CD4-positive, alpha-beta T cell treated with Interleukin-21 for 1 hour (primary cell): ENCODE measurements at regions not wholly inside any gene's neighbourhood (a gene's known extent, or its start where the extent isn't known, plus 50 kb on each side); places are given as distances from the start of the nearest gene placed in this dataset.

ENCODE experiments used
- DNase-seq: peaks from one replicate; pipeline ENCODE4 v3.0.0-alpha.2; 2020

DNA sequence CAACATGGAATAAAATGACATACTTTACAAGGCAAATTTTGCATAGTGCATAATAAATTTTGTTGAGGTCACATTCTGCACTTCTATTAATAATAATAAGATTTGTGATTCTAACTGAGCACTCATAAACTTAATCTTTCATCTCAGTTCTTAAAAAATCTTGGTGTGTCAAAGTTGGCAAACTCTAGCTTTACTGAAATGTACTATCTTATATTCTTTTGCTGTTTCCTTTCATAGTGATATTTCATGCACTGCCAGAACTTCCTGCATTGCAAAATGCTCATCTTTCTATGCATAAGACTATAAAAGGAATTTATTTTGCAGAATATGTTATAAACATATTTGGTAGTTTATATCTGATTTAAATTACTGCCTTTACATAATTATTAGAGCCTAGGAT is 797.6 kb downstream of the ADGRL2 start:
- no peak for DNase-seq

DNA sequence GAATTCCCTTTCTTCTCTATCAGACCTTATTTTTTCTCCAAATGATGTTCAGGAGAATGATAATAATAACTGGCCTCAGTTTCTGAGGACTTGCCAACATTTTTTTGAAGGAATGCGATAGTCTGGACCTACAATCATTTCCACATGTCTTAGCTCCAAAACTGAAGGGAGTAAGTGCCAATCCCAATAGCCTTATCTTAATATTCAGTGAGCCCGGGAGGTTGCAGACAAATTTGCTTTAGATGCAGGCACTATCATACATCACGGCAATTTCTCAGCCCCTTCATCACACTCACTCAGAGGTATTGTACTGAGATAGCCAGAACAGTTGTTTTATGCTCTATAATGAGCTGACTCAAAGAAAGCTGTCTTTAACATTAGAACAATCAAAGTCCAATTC is 796.9 kb downstream of the ADGRL2 start:
- DNase-seq, result no peak

DNA sequence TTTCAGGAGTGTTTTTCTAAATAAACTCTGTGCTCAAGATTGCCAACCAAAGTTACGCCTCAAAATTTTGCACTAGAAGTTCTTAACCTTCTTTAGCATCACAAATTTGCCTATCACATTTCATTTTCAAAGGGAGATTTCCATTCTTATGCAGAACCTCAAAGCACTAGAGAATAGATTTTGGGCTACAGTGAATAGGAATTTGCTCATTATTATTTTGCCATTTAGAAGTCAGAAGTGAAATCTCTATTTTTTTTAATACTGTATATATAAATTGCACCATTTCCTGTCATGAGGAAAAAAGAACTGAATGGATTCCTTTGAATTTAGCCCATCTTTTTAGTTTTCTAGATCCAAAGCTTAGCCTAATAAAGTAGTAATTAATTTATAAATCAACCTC is 796.4 kb downstream of the ADGRL2 start:
- no peak for DNase-seq

DNA sequence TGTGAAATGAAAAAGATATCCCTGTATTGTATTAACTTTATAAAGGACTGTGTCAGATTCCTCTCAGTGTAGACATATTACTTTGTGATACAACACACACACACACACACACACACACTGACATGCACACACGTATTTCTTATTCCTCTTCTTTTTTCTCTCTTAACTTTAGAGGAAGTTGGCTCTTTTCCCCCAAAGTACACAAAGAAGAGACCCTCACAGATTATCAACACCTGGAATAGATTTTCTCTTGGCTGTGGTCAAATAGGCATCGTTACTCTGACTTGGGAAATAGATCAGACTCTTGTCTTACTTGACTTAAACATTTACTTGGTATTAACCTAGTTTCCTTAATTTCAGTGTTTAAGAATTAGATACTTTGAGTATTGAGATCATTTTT is 792.8 kb downstream of the ADGRL2 start:
- no peak for DNase-seq

DNA sequence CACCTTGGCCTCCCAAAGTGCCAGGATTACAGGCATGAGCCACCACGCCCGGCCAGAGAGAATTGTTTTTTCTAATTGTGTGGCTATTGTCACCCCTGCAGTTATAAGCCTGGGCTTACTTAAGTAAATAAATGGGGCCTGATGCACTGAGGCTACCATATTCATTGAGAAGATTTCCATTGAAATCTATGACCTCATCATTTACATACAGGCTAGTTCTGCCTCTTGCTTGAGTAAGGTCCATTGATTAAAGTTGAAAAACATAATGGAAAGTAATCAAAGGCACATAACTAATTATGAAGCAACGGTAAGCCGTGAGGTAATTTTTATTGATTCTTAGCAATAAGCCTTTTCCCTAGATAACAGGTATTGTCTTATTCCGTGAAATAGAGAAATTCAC is 788.9 kb downstream of the ADGRL2 start:
- DNase-seq, result no peak

DNA sequence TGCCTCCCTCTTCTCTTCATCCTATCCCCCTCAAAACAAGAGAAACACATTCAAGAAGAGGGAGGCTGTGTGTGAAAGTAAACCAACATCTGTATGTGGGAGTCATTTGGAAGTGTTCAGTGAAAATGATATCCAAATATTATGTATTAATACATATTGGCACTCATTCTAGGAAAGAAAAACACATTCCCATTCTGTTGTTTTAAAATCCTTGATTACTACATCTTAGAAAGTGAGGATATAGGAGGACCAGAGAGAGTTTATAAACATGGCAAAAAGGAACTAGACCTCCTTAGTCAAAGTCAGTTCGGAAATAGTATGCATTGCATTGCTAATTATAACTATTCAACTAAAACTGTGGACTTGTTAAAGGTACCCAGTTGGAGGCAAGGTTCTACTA is 786.6 kb downstream of the ADGRL2 start:
- no peak for DNase-seq

DNA sequence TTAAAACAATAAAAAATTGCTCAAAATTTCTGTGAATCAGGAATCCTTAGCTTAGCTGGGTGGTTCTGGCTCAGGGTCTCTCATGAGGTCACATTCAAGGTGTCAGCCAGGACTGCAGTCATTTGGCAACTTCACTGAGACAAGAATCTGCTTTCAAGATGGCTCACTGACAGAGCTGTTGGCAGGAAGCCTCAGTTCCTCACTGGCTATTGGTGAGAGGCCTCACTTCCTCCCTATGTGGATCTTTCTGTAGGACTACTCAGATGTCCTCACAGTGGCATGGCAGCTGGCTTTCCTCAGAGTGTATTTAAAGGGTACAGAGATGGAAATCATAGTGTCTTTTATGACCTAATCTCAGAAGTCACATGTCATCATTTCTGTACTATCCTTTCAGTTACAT is 785.7 kb downstream of the ADGRL2 start:
- no peak for DNase-seq

DNA sequence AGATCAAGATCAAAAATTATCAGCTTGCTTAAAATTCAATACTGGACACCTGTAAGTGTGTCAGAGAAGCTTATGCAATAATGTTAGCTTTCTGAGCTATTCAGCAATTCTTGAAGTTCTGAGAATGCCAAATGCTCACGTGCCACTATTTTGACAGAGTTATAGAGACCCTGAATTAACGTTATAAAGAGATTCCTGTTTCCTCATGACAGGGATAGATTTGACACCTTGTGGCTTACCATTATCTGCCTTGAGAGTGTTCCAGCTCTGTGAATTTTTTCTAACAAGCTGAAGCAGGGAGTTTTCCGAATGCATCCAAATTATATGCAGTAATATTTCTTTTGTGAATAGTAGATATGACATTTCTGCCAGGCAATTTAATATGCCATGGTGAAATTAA is 781.6 kb downstream of the ADGRL2 start:
- DNase-seq, result no peak

DNA sequence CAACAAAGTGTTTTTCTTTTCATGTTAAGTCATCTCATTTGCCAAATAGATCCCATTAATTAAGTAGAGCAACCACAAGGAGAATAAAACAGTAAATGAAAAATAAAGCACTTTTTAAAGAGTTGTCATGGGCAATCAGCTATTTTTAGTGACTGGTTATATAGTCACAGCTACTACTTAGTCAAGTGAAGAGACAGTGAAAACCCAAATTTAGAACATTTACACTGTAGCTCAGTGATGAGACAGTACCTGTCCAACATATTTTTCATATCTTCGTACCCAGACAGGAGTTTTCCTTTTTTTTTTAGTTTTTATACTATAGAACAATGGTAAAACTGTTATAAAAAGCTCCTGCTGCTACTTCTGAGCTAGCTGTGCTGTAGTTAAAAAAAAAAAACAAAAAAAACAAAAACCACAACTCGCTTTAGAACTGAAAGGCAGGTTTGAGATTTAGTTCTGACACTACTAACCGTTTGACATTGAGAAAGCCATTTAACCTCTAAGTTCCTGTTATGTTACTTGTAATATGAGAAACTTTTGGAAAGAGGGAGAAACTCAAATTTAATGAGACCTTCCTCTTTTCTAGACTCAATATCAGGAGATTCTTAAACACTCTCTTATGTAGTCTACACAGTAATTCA is 777.5 kb downstream of the ADGRL2 start:
- no peak for DNase-seq

DNA sequence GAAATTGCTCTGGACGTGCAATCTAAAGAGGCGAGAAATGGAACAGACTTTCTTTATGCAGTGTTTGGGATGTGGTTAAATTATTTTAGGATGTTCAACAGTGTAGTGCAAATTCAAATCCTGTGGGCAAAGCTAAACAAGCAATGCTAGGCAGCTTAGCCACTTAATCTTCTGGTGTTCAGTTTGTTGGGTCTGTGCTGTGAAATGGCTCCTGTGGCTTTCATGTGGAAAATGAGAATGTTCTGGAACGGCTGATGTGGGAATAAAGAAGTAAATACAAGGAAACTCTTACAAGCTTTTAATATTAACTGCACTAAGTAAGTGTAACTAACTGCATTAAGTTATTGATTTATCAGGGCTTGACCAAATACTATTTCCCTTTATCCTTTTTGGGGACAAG is 766.6 kb downstream of the ADGRL2 start:
- no peak for DNase-seq

DNA sequence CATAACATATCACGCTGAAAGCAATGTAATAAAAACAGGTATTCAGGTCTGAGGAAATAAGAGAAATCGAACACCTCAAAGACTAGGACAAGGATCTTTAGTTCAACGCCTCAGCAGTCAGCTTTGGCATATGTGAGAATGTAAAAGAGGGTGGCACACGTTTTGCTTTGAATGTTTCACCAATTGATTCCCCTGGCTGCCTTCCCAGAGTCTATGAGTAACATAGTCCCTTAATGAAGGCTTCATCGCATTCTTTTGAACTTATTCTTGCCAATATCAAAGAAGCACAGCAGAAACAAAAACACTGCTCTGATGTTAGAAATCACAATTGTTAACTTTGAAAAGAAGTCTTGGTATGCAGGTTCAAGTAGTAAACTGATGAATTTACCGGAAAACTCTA is 764.8 kb downstream of the ADGRL2 start:
- no peak for DNase-seq

DNA sequence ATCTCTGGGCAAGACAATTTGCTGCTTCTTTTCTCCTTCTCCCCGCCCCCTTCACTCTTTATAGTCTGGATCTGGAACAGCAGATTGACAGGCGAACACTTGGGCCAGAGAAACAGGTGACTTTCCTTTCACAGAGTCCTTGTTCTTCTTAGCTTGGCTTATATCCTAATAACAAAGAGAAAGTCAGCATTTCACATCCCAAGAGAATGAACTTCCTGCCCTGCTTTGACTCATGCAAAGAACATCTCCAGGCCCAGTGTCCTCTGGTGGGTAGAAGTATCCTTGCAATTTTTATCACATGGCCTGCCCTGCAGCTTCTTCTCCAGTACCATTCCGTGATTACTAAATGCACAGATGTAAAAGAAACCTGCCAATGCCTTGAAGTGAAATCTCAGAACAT is 764.4 kb downstream of the ADGRL2 start:
- no peak for DNase-seq

DNA sequence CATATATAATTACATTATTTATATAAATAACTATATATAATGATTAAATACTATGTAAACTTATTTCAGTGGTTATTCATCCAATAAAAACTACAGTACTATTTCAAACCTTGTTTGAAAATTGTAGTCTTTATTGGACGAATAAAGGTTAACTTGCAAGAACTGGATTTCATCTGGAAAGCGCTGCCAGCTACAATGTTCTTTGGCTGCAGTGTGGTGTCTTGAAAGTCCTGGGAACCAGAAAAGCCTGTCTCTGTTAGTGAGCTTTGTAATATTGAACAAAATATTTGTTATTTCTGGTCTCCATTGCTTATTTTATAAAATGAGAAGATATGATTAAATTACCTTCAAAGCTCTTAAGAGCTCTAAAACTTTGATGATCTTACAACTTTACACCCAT is 763.6 kb downstream of the ADGRL2 start:
- no peak for DNase-seq

DNA sequence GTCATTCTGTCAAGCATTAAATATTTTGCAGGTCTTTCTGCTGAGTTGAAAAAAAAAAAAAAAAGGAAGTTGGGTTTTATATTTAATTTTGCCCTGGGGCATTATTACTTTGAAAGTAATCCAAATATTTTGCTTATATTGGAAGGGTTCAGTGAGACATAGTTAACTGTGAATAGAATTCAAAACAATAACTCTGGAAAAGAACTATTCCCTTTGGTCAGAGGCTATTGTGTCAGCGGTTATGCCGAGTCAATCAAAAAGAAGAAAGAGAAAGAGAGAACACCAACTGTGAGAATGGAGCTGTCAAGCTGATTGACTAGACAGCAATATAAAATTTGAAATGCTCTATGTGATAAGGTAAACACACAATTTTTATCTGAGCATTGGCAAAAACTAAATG is 761.7 kb downstream of the ADGRL2 start:
- DNase-seq, result no peak

DNA sequence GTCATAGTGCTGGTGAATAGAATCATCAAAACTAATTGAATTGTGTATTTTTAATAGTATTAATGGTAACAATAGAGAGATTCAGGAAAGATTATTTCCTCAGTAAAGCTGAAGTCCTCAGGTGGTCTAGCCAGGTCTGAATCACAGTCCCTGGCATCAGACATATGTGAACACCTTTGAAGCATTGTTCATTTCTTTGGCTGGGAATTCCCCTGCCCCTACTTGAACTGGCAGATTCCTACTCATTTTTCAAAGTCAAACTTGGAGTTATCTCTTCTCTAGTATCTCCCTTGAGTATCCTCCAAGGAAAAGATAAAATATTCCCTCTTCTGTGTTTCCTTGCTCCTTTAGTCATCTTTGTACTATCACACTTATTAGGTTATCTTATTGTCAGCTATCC is 759.8 kb downstream of the ADGRL2 start:
- DNase-seq, result no peak

DNA sequence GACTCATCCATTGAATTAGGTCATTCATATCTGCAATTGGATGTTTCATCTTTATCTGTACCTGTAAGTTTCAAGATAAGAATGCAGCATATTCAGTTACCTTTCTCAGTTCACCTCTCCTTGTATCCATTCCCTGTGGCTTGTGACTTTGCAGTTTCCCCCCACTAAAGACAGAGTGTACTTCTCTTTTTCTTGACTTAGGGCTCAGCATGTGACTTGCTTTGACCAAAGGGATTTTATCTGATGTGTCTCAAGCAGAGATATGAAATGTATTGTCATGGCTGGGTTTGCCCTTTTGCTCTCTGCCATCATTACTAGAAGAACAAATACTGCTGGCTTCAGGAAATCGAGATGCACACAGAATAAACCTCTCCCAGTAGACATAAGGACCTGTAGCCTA is 754.8 kb downstream of the ADGRL2 start:
- no peak for DNase-seq

DNA sequence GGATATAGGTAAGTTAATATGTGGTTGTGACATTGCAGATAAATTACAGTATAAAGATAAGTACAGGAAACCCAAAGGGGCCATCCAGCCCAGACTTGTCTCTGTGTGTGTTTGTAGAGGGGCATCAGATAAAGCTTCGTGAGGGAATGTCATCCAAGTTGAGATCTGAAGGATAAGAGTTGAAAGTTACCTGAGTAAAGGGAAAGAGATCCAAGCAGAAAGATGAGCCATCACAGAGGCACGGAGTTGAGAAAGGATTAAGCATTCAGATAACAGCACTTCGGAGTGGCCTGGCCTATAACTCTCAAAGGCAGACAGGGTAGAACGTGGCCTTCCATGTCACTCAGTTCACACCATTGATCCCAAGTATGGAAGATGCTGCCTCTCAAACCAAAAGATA is 749.1 kb downstream of the ADGRL2 start:
- DNase-seq, result no peak

DNA sequence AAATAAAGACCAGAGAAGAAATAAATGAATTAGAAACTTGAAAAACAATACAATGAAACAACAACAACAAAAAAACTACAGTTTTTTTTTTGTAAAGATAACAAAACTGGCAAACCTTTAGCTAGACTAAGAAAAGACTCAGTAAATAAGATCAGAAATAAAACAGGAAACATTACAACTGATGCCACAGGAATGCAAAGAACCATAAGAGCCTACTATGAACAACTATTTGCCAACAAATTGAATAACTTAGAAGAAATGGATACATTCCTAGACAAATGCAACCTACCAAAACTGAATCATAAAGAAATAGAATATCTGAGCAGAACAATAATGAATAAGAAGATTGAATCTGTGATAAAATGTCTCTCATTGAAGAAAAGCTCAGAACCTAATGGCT is 742.0 kb downstream of the ADGRL2 start:
- DNase-seq, result no peak

DNA sequence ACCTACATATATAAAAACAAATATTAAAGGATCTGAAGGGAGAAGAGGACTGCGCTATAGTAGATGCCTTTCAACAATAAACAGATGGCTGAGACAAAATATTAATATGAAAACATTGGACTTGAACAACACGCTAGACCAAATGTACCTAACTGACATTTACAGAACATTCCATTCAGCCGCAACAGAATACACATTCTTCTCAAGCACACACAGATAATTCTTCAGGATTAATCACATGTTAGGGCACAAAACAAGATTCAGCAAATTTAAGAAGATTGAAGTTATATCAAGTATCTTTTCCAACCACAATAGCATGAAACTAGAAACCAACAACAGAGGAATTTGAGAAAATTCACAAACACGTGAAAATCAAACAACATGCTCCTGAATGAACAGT is 741.4 kb downstream of the ADGRL2 start:
- no peak for DNase-seq

DNA sequence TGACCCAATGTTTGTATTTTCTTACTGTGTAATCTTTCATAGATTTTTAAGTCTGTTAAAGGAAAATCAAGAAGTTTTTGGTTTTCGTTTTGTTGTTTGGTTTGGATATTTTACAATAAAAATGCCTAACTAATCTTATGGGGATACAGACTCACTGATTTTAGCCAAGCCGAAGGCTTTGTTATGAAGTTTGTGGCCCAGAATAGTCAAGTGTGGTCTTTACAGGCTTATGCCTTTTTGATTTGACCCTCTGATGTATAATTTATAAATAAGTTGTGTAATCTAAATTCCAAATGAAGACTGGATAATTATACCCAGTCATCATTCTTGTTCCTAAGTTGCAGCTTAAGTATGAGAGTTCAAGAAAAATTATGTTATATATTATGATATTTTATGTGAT is 739.3 kb downstream of the ADGRL2 start:
- no peak for DNase-seq

DNA sequence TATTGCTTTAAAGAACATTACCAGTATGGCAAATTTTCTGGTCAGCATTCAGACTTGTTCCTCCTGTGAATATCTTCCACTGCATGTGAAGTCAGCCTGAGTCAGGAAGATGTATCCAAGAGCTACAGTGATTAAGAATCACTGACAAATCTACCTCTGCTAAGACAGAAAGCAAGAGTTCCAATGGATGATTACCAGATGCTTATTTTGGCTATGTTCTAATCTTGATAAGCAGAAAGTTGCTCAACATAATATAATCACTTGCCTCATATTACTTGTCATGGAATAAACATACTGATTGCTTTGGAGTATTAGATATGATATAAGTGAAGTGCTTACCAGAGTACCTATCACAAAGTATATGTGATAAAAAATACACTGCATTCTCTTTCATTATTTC is 738.1 kb downstream of the ADGRL2 start:
- no peak for DNase-seq

DNA sequence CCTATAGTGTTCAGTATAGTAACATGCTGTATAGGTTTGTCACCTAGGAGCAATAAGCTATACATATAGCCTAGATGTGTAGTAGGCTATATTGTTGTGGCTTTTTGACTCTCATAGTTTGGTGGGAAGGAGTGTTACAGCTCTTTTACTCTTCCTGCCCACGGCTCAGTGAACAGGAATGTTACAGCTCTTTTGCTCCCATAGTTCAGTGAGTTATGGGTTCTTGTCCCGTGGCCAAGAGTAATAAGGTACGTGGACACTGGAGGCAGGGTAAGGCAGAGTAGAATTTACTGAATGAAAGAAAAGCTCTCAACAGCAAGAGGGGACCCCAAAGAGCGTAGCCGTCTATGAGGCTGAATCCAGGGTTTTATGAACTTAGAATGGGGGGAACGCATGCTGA is 734.3 kb downstream of the ADGRL2 start:
- DNase-seq, result no peak

DNA sequence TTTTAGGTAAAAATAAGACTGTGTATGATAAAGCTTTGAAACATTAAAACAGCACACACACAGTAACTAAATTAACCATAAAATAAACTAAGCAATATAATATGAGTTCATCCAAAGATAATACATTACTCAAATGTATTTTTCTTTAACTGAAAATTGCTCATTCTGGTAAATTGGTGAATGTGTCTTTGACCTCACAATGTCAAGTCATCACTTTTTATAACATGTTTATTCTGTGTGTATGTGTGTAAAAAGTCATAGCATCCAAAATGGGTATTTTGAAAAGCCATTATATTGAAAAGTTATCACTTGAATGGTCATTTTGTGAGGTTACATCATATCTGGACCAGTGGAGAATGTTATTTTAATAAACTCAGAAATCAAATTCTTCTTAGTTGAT is 724.6 kb downstream of the ADGRL2 start:
- no peak for DNase-seq

DNA sequence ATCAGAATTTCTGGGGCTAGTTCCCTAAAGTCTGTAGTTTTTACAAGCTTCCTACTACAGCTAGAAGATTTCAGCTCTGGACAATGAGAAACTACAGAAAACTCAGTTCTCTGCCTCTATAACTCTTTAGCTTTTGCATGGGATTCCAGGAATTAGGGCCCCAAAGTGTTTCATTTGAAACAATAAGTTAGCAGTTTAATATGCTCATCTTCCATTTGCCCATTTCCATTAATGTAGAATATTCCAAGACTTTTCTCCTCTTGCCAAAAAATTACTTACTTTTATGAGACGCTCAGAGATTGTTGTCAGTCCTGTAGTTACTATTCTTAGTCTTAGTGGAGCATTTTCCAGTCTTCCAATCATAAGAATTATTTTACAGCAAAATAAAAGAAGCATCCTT is 719.9 kb downstream of the ADGRL2 start:
- no peak for DNase-seq

DNA sequence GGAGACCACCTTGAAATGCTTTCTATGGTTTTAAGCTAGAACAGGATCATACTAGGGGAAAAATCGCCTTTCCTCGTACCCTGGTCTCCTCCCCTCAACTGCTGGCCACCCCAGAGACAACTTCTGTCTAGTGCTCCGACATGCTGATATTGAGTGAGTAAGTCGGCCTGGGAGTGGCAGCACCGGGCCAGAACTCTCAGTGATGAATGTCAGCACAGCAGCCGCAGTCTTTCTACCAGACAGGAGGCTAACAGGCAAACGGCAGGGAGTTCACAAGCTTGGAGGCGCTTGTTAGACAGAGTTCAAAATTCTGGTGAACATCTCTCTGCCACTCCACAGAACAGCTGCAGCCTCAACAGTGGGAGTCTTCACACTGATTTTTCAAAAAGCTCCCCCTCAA is 716.9 kb downstream of the ADGRL2 start:
- no peak for DNase-seq

DNA sequence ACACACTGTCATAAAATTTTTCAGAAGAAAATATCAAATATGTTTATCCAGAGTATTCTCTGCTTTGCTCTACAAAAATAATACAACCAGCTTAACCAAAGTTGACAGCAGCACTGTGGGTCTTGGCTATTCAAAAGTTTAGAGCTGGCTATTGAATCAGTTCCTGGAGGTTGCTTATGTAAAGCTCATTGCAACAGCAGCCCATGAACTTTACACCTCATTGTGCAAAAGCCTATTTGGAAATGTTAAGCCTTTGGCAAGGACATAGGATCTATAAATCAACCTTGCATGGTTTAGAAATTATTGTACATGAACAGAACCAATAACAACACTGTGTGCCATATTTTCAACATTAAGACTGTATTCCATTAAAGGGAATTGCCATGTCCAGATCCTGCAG is 714.9 kb downstream of the ADGRL2 start:
- DNase-seq, result no peak
